IMR-90 (cell line): ENCODE measurements at regions not wholly inside any gene's neighbourhood (a gene's known extent, or its start where the extent isn't known, plus 50 kb on each side); places are given as distances from the start of the nearest gene placed in this dataset.

Experiments
- ATAC-seq: fragments of 200-7000 bp; cut with Tn5 transposase; 2 replicates; pipeline ENCODE4 v1.9.1; 2020; ENCODE audit warnings: low read depth, mild to moderate bottlenecking, moderate library complexity
- BruUV-seq: library from RNA; stranded (reverse); fragments of 400-500 nt; replicated peaks from 2 replicates; lab custom pipeline; 2021; lab: Mats Ljungman, UMichigan
- CTCF ChIA-PET: fragments of 300-600 bp; formaldehyde crosslinking; extraction: SDS; loops from one replicate; lab custom pipeline; 2021; ENCODE audit warnings: antibody characterized with exemption; lab: Yijun Ruan, JAX
- POLR2A ChIA-PET: fragments of 300-600 bp; sonication (Branson Sonifier 250); formaldehyde crosslinking; loops from one replicate; lab custom pipeline; 2022; ENCODE audit warnings: antibody characterized with exemption; ENCODE audit not compliant: unreplicated experiment; lab: Charles Lee
- DNase-seq: peaks from one replicate; pipeline ENCODE4 v3.0.0; 2013
- H2AFZ ChIP-seq: replicated peaks from 2 replicates; pipeline ENCODE3; 2013; ENCODE audit warnings: low read length, mild to moderate bottlenecking; ENCODE audit not compliant: poor library complexity
- H2AK5ac ChIP-seq: 2 replicates; pipeline ENCODE4 v1.6.1; 2013; ENCODE audit warnings: low read depth, low read length, inconsistent platforms
- H2AK9ac ChIP-seq: replicated peaks from 2 replicates; pipeline ENCODE3; 2013; ENCODE audit warnings: mild to moderate bottlenecking, low read depth, low read length, moderate library complexity; ENCODE audit not compliant: poor library complexity
- H2BK120ac ChIP-seq: 2 replicates; pipeline ENCODE4 v1.6.1; 2013; ENCODE audit warnings: low read depth, low read length, inconsistent platforms
- H2BK15ac ChIP-seq: 3 replicates; pipeline ENCODE4 v1.6.1; 2013; ENCODE audit warnings: low read depth, low read length, inconsistent platforms
- H2BK20ac ChIP-seq: 2 replicates; pipeline ENCODE4 v1.6.1; 2013; ENCODE audit warnings: low read depth, mild to moderate bottlenecking, inconsistent platforms, low read length, moderate library complexity
- H2BK5ac ChIP-seq: 2 replicates; pipeline ENCODE4 v1.6.1; 2013; ENCODE audit warnings: mild to moderate bottlenecking, low read depth, low read length, inconsistent platforms; ENCODE audit not compliant: poor library complexity, severe bottlenecking
- H3K14ac ChIP-seq: replicated peaks from 2 replicates; pipeline ENCODE4 v1.6.1; 2013; ENCODE audit warnings: low read depth, low read length, inconsistent platforms
- H3K18ac ChIP-seq: 2 replicates; pipeline ENCODE4 v1.6.1; 2013; ENCODE audit warnings: low read depth, low read length, control low read depth
- H3K23ac ChIP-seq: 2 replicates; pipeline ENCODE4 v1.6.1; 2013; ENCODE audit warnings: low read depth, low read length, inconsistent platforms
- H3K27ac ChIP-seq: 2 replicates; pipeline ENCODE4 v1.5.1; 2013; ENCODE audit warnings: mild to moderate bottlenecking, control low read depth, low read length; ENCODE audit not compliant: insufficient read depth
- H3K27me3 ChIP-seq: 2 replicates; pipeline ENCODE4 v1.6.1; 2013; ENCODE audit warnings: low read length; ENCODE audit not compliant: control insufficient read depth, insufficient read depth
- H3K36me3 ChIP-seq: 2 replicates; pipeline ENCODE4 v1.6.1; 2013; ENCODE audit warnings: low read length, mixed read lengths; ENCODE audit not compliant: control insufficient read depth, insufficient read depth
- H3K4ac ChIP-seq: 2 replicates; pipeline ENCODE4 v1.6.1; 2013; ENCODE audit warnings: low read depth, low read length, inconsistent platforms
- H3K4me1 ChIP-seq: 2 replicates; pipeline ENCODE4 v1.6.1; 2013; ENCODE audit warnings: low read length, mixed read lengths; ENCODE audit not compliant: control insufficient read depth, insufficient read depth
- H3K4me2 ChIP-seq: 2 replicates; pipeline ENCODE4 v1.6.1; 2013; ENCODE audit warnings: low read depth, mild to moderate bottlenecking, control low read depth, low read length, moderate library complexity
- H3K4me3 ChIP-seq: 2 replicates; pipeline ENCODE4 v1.5.1; 2013; ENCODE audit warnings: low read depth, mild to moderate bottlenecking, control low read depth, low read length, moderate library complexity; ENCODE audit not compliant: insufficient read depth
- H3K56ac ChIP-seq: 2 replicates; pipeline ENCODE4 v1.6.1; 2013; ENCODE audit warnings: low read length, inconsistent platforms; ENCODE audit not compliant: insufficient read depth; ENCODE audit errors: extremely low read depth
- H3K79me1 ChIP-seq, 2 experiments: 2 replicates each; pipeline ENCODE4 v1.6.1; 2013; ENCODE audit warnings: low read length in 2 of 2, inconsistent platforms in 1 of 2, low read depth in 1 of 2
- H3K9ac ChIP-seq: 2 replicates; pipeline ENCODE4 v1.6.1; 2013; ENCODE audit warnings: low read depth, low read length, control low read depth
- H3K9me1 ChIP-seq: 2 replicates; pipeline ENCODE4 v1.6.1; 2013; ENCODE audit warnings: low read length, inconsistent platforms; ENCODE audit not compliant: insufficient read depth
- H3K9me3 ChIP-seq: 2 replicates; pipeline ENCODE4 v1.6.1; 2013; ENCODE audit warnings: low read length; ENCODE audit not compliant: control insufficient read depth, insufficient read depth
- H4K20me1 ChIP-seq: 2 replicates; pipeline ENCODE4 v1.6.1; 2013; ENCODE audit warnings: low read length, inconsistent platforms; ENCODE audit not compliant: insufficient read depth
- H4K5ac ChIP-seq: 2 replicates; pipeline ENCODE4 v1.6.1; 2013; ENCODE audit warnings: mild to moderate bottlenecking, low read depth, low read length, control low read depth
- H4K8ac ChIP-seq, 2 experiments: 2 replicates each; pipeline ENCODE4 v1.6.1; 2013; ENCODE audit warnings: low read depth in 2 of 2, low read length in 2 of 2, control low read depth in 1 of 2, inconsistent platforms in 1 of 2
- H4K91ac ChIP-seq: 2 replicates; pipeline ENCODE4 v1.6.1; 2013; ENCODE audit warnings: low read depth, low read length, inconsistent platforms; ENCODE audit not compliant: insufficient read depth
- ELK1 ChIP-seq: fragments of 150-350 bp; IDR thresholded peaks from 2 replicates; pipeline ENCODE4 v1.6.1; 2016; ENCODE audit warnings: low read depth, mild to moderate bottlenecking, low read length, moderate library complexity, borderline replicate concordance
- FOS ChIP-seq: fragments of 150-350 bp; IDR thresholded peaks from 2 replicates; pipeline ENCODE4 v1.6.1; 2016; ENCODE audit warnings: low read depth, low read length
- MAFK ChIP-seq: IDR thresholded peaks from 2 replicates; pipeline ENCODE4 v1.6.1; 2012; ENCODE audit warnings: low read depth, low read length, improper control_type of control experiment
- dilution Hi-C: fragments of 300-500 bp; cut with HindIII; formaldehyde crosslinking; loops from one replicate; pipeline ENCODE4 v1.14.3; 2018; ENCODE audit warnings: low sequenced_read_pairs; ENCODE audit not compliant: unreplicated experiment
- in situ Hi-C: fragments of 300-500 bp; cut with MboI; formaldehyde crosslinking; loops from 3 replicates; pipeline ENCODE4 v1.14.3; 2019; ENCODE audit warnings: low sequenced_read_pairs, inconsistent platforms, mixed read lengths
- intact Hi-C: fragments of 100-400 bp; cut with micrococcal nuclease; formaldehyde crosslinking; loops from 2 replicates; pipeline ENCODE4 v1.10.0; 2022

GRCh38 chr4:75107755-75108612 is 175.1 kb downstream of the PARM1 start:
- no peak overlapping the region for H2BK20ac ChIP-seq
- no peaks in the 10 kb centered on the region for H3K9me3 ChIP-seq
- BruUV-seq: no TSS peak
- H3K4me3 ChIP-seq: no peak overlapping the region
- H4K91ac ChIP-seq: no peak overlapping the region
- POLR2A ChIA-PET: no interaction called here
- H4K20me1 ChIP-seq: no peaks in the 10 kb centered on the region
- H3K27ac ChIP-seq: no peak overlapping the region
- no peak overlapping the region for H3K4ac ChIP-seq
- no peak overlapping the region for H2BK120ac ChIP-seq
- H4K5ac ChIP-seq: no peak overlapping the region
- no peak overlapping the region for H4K8ac ChIP-seq
- H3K18ac ChIP-seq: no peak overlapping the region
- no peak overlapping the region for H3K9ac ChIP-seq
- no peaks in the 10 kb centered on the region for H3K79me1 ChIP-seq
- no peak overlapping the region for H2AFZ ChIP-seq
- H3K23ac ChIP-seq: no peak overlapping the region
- H3K4me2 ChIP-seq: no peak overlapping the region
- dilution Hi-C loops: no loop called here
- ATAC-seq: no peak
- no peaks in the 10 kb centered on the region for H3K4me1 ChIP-seq
- H3K36me3 ChIP-seq: no peaks in the 10 kb centered on the region
- no peak overlapping the region for H2AK5ac ChIP-seq
- no peak overlapping the region for H2BK5ac ChIP-seq
- no peaks in the 10 kb centered on the region for H3K9me1 ChIP-seq
- no peaks in the 10 kb centered on the region for H3K27me3 ChIP-seq
- in situ Hi-C loops: no loop called here
- intact Hi-C loops: no loop called here
- TF ChIP-seq MAFK (no peak), ELK1 (no peak), FOS (no peak)
- H2BK15ac ChIP-seq: no peak overlapping the region
- H2AK9ac ChIP-seq: no peak overlapping the region
- no peak overlapping the region for H3K14ac ChIP-seq
- no peak overlapping the region for H3K56ac ChIP-seq
- DNase-seq: no peak
- CTCF ChIA-PET: interaction anchor here (1.1 kb wide), 1 partner anchor 13 kb away, joined by 4 read pairs; no protein-coding TSS in a partner anchor
